SK-N-SH (cell line): ENCODE measurements at regions not wholly inside any gene's neighbourhood (a gene's known extent, or its start where the extent isn't known, plus 50 kb on each side); places are given as distances from the start of the nearest gene placed in this dataset.

ENCODE experiments used
- MXI1 ChIP-seq: IDR thresholded peaks from 2 replicates; pipeline ENCODE4 v1.6.1; 2012; ENCODE audit warnings: mild to moderate bottlenecking, low read depth, low read length, improper control_type of control experiment
- TF ChIP-seq, protein P1 (sequence below): fragments of 200-600 bp; sonication (generic); IDR thresholded peaks from 2 replicates; pipeline ENCODE4 v1.6.1; 2017; ENCODE audit warnings: antibody characterized with exemption, mild to moderate bottlenecking, moderate library complexity
- TF ChIP-seq, protein P2 (sequence below): IDR thresholded peaks from 2 replicates; pipeline ENCODE4 v1.6.1; 2012; ENCODE audit warnings: mild to moderate bottlenecking, low read depth, low read length, moderate library complexity

DNA sequence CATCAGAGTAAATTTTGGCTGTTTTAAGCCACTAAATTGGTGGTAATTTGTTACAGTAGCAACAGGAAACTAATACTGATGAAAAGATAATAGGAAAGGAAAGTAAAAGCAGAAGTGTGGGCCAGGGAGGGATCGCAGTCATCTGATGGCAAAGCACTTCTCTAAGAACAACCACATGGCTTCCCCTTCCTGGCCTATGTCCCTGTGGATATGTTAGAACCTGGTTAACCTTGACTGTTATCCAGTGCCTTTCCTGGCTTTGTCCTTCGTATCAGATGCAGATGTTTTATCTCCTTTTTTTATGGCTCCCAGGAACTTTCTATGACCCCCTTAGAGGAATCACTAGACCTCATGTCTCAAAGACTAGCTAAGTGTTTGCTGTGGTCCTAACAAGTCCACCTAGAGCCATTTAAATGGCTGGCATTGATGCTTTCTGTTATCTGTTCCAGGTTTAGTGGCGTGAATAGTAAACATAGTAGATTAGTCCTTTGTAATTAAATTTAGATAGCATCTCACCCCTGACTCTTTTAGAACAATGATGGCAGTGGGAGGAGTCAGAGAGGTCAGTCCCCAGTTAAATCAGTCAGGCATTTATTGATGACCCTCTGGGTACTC, 79.2 kb upstream of the PHACTR2 start:
- TF ChIP-seq, protein P1, sequence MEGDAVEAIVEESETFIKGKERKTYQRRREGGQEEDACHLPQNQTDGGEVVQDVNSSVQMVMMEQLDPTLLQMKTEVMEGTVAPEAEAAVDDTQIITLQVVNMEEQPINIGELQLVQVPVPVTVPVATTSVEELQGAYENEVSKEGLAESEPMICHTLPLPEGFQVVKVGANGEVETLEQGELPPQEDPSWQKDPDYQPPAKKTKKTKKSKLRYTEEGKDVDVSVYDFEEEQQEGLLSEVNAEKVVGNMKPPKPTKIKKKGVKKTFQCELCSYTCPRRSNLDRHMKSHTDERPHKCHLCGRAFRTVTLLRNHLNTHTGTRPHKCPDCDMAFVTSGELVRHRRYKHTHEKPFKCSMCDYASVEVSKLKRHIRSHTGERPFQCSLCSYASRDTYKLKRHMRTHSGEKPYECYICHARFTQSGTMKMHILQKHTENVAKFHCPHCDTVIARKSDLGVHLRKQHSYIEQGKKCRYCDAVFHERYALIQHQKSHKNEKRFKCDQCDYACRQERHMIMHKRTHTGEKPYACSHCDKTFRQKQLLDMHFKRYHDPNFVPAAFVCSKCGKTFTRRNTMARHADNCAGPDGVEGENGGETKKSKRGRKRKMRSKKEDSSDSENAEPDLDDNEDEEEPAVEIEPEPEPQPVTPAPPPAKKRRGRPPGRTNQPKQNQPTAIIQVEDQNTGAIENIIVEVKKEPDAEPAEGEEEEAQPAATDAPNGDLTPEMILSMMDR = no peak
- TF ChIP-seq, protein P2, sequence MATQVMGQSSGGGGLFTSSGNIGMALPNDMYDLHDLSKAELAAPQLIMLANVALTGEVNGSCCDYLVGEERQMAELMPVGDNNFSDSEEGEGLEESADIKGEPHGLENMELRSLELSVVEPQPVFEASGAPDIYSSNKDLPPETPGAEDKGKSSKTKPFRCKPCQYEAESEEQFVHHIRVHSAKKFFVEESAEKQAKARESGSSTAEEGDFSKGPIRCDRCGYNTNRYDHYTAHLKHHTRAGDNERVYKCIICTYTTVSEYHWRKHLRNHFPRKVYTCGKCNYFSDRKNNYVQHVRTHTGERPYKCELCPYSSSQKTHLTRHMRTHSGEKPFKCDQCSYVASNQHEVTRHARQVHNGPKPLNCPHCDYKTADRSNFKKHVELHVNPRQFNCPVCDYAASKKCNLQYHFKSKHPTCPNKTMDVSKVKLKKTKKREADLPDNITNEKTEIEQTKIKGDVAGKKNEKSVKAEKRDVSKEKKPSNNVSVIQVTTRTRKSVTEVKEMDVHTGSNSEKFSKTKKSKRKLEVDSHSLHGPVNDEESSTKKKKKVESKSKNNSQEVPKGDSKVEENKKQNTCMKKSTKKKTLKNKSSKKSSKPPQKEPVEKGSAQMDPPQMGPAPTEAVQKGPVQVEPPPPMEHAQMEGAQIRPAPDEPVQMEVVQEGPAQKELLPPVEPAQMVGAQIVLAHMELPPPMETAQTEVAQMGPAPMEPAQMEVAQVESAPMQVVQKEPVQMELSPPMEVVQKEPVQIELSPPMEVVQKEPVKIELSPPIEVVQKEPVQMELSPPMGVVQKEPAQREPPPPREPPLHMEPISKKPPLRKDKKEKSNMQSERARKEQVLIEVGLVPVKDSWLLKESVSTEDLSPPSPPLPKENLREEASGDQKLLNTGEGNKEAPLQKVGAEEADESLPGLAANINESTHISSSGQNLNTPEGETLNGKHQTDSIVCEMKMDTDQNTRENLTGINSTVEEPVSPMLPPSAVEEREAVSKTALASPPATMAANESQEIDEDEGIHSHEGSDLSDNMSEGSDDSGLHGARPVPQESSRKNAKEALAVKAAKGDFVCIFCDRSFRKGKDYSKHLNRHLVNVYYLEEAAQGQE = no peak
- no peak for TF ChIP-seq MXI1
